ENCODE measurements at regions not wholly inside any gene's neighbourhood (a gene's known extent, or its start where the extent isn't known, plus 50 kb on each side); places are given as distances from the start of the nearest gene placed in this dataset.

- Histone ChIP-seq H3K4me1 (no peaks in the 10 kb centered on the region), H3K36me3 (no peaks in the 10 kb centered on the region), H3K27me3 (no peaks in the 10 kb centered on the region), H3K27ac (no peak overlapping the region), H3K9me3 (no peaks in the 10 kb centered on the region), H3K4me3 (no peak overlapping the region)
- in situ Hi-C loops (cut with MboI; ENCODE audit: low pct_ligation_motif_present in 1 of 4, low pct_unique_long_range_greater_than_20kb in 1 of 4, low sequenced_read_pairs in 3 of 4) = no loop called here
- intact Hi-C loops (cut with DNase I; ENCODE audit: low total_unique reads) = no loop called here
- no peak for TF ChIP-seq POLR2A (IDR thresholded peaks at IDR 0.05)
- TF ChIP-seq CTCF (IDR thresholded peaks at IDR 0.05) = no peak
- TF ChIP-seq POLR2AphosphoS5 (IDR thresholded peaks at IDR 0.05) = no peak
- no peak for TF ChIP-seq EP300 (IDR thresholded peaks at IDR 0.05; ENCODE audit: low read depth)
- DNase-seq = no peak
- 78 to 86% methylated on average over 2 to 4 of the region's 4 CpGs for WGBS, 2 donors (ENCODE audit: low coverage in 1 of 2)
Observed at GRCh38 chr16:7004266-7004665, 328.4 kb upstream of the RBFOX1 start.

- Histone ChIP-seq H3K27me3 (no peaks in the 10 kb centered on the region), H3K36me3 (no peaks in the 10 kb centered on the region), H3K27ac (no peak overlapping the region), H3K9me3 (peaks cover 0 to 6% of the 10 kb centered on the region in 2 donors), H3K4me1 (no peaks in the 10 kb centered on the region), H3K4me3 (no peak overlapping the region)
- 25 to 42% methylated on average over 3 to 4 of the region's 4 CpGs for WGBS, 2 donors (ENCODE audit: low coverage in 1 of 2)
- in situ Hi-C loops (cut with MboI; ENCODE audit: low pct_ligation_motif_present in 1 of 4, low pct_unique_long_range_greater_than_20kb in 1 of 4, low sequenced_read_pairs in 3 of 4) (no loop called here), intact Hi-C loops (cut with DNase I; ENCODE audit: low total_unique reads) (no loop called here)
- no peak for TF ChIP-seq CTCF (IDR thresholded peaks at IDR 0.05)
- no peak for TF ChIP-seq POLR2A (IDR thresholded peaks at IDR 0.05)
- TF ChIP-seq POLR2AphosphoS5 (IDR thresholded peaks at IDR 0.05) = no peak
- no peak for TF ChIP-seq EP300 (IDR thresholded peaks at IDR 0.05; ENCODE audit: low read depth)
- no peak for DNase-seq
Observed at GRCh38 chr16:6993544-6993943, 339.1 kb upstream of the RBFOX1 start.

GRCh38 chr16:6988846-6989245 lies 343.8 kb upstream of the RBFOX1 start:
- Histone ChIP-seq H3K36me3 (no peaks in the 10 kb centered on the region), H3K27me3 (no peaks in the 10 kb centered on the region), H3K4me3 (no peak overlapping the region), H3K27ac (no peak overlapping the region), H3K9me3 (no peaks in the 10 kb centered on the region), H3K4me1 (no peaks in the 10 kb centered on the region)
- WGBS, 2 donors (ENCODE audit: low coverage in 1 of 2) = 93% methylated on average over 10 of the region's 10 CpGs; no CpG with 5 or more reads in 1 of the 2 donors
- intact Hi-C loops (cut with DNase I; ENCODE audit: low total_unique reads) = no loop called here
- TF ChIP-seq CTCF (IDR thresholded peaks at IDR 0.05) = no peak
- TF ChIP-seq POLR2AphosphoS5 (IDR thresholded peaks at IDR 0.05) = no peak
- TF ChIP-seq EP300 (IDR thresholded peaks at IDR 0.05; ENCODE audit: low read depth) = no peak
- no peak for TF ChIP-seq POLR2A (IDR thresholded peaks at IDR 0.05)
- in situ Hi-C loops (cut with MboI; ENCODE audit: low pct_ligation_motif_present in 1 of 4, low pct_unique_long_range_greater_than_20kb in 1 of 4, low sequenced_read_pairs in 3 of 4) = no loop called here
- DNase-seq = no peak

- no peak overlapping the region for H3K4me3 ChIP-seq
- no peaks in the 10 kb centered on the region for H3K4me1 ChIP-seq
- H3K27me3 ChIP-seq = no peaks in the 10 kb centered on the region
- no peak overlapping the region for H3K27ac ChIP-seq
- H3K36me3 ChIP-seq = no peaks in the 10 kb centered on the region
- no peaks in the 10 kb centered on the region for H3K9me3 ChIP-seq
- intact Hi-C loops (cut with DNase I; ENCODE audit: low total_unique reads) = no loop called here
- TF ChIP-seq CTCF (IDR thresholded peaks at IDR 0.05) (no peak), POLR2AphosphoS5 (IDR thresholded peaks at IDR 0.05) (no peak), EP300 (IDR thresholded peaks at IDR 0.05; ENCODE audit: low read depth) (no peak), POLR2A (IDR thresholded peaks at IDR 0.05) (no peak)
- no peak for DNase-seq
- WGBS, 2 donors (ENCODE audit: low coverage in 1 of 2) = 60 to 64% methylated on average over 1 to 8 of the region's 8 CpGs
- in situ Hi-C loops (cut with MboI; ENCODE audit: low pct_ligation_motif_present in 1 of 4, low pct_unique_long_range_greater_than_20kb in 1 of 4, low sequenced_read_pairs in 3 of 4) = no loop called here
Observed at GRCh38 chr16:6977916-6978315, 354.7 kb upstream of the RBFOX1 start.

All from transverse colon (tissue), 4 donors.